ENCODE measurements at regions not wholly inside any gene's neighbourhood (a gene's known extent, or its start where the extent isn't known, plus 50 kb on each side); places are given as distances from the start of the nearest gene placed in this dataset.

- no peak for DNase-seq (ENCODE audit: low read depth, low spot score)
- H3K4me3 ChIP-seq (ENCODE audit: low read depth, low read length) = no peak overlapping the region
- no peak for TF ChIP-seq CTCF (IDR thresholded peaks at IDR 0.05; ENCODE audit: low read depth, low read length)
- in situ Hi-C loops (cut with HindIII; ENCODE audit: low sequenced_read_pairs) = no loop called here
Observed at GRCh38 chr19:28307963-28308362, 905.0 kb downstream of the UQCRFS1 start.

DNA sequence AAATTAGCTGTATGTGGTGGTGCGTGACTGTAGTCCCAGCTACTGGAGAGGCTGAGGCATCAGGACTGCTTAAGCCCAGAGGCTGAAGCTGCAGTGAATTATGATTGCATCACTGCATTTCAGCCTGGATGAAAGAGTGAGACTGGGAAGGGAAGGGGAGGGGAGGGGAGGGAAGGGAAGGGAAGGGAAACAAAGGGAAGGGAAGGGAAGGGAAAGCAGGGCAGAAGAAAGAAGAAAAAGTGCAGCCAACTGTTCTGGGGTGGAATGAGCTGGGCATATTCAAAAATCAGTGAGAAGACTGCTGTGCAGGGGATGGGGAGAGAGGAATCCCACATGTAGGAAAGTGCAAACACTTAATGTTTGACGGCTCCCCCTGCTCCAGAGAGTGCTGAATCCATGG lies 905.5 kb downstream of the UQCRFS1 start:
- in situ Hi-C loops (cut with HindIII; ENCODE audit: low sequenced_read_pairs) = no loop called here
- no peak for TF ChIP-seq CTCF (IDR thresholded peaks at IDR 0.05; ENCODE audit: low read depth, low read length)
- H3K4me3 ChIP-seq (ENCODE audit: low read depth, low read length) = no peak overlapping the region
- no peak for DNase-seq (ENCODE audit: low read depth, low spot score)

DNA sequence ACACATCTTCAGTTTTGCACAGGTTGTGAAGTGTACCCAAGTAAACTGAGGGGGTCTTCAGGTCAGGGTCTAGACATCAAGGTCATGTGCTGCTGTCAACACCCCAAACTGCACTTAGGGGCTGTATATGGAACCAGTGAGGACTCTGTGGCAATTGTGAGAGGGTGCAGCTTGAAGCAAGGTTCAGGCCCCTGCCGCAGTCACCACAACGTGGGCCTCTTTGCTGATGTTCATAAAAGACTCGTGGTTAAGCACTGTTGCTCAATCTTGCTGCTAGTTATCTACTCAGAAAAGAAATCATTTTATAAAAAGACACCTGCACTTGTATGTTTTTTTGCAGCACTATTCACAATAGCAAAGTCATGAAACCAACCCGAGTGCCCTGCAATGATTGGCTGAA lies 907.4 kb downstream of the UQCRFS1 start:
- no peak for DNase-seq (ENCODE audit: low read depth, low spot score)
- no peak for TF ChIP-seq CTCF (IDR thresholded peaks at IDR 0.05; ENCODE audit: low read depth, low read length)
- H3K4me3 ChIP-seq (ENCODE audit: low read depth, low read length) = no peak overlapping the region
- in situ Hi-C loops (cut with HindIII; ENCODE audit: low sequenced_read_pairs) = no loop called here

- in situ Hi-C loops (cut with HindIII; ENCODE audit: low sequenced_read_pairs) = no loop called here
- TF ChIP-seq CTCF (IDR thresholded peaks at IDR 0.05; ENCODE audit: low read depth, low read length) = no peak
- no peak overlapping the region for H3K4me3 ChIP-seq (ENCODE audit: low read depth, low read length)
- no peak for DNase-seq (ENCODE audit: low read depth, low spot score)
Observed at GRCh38 chr19:28303502-28303901, 909.4 kb downstream of the UQCRFS1 start.

GRCh38 chr19:28301961-28302360 lies 911.0 kb downstream of the UQCRFS1 start:
- in situ Hi-C loops (cut with HindIII; ENCODE audit: low sequenced_read_pairs) = no loop called here
- no peak overlapping the region for H3K4me3 ChIP-seq (ENCODE audit: low read depth, low read length)
- no peak for DNase-seq (ENCODE audit: low read depth, low spot score)
- TF ChIP-seq CTCF (IDR thresholded peaks at IDR 0.05; ENCODE audit: low read depth, low read length) = no peak

DNA sequence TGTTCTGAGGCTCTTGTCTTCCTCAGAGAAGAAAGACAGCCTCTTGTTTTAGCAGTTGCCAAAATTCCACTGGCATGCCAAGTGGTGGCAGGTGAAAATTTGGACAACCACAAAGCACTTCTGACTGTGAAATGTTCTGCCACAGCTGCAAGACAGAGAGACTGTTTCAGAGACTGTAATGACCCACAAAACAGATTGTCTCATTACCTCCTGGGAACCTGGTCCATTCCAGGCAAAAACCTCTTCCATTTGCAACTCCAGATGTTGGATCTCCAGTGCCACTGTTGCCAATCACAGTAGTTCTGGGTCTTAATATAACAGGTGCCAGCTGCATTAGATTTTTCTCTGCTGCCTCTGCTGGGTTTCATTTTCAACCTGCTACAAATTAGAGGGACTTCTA lies 911.5 kb downstream of the UQCRFS1 start:
- TF ChIP-seq CTCF (IDR thresholded peaks at IDR 0.05; ENCODE audit: low read depth, low read length) = no peak
- DNase-seq (ENCODE audit: low read depth, low spot score) = no peak
- H3K4me3 ChIP-seq (ENCODE audit: low read depth, low read length) = no peak overlapping the region
- in situ Hi-C loops (cut with HindIII; ENCODE audit: low sequenced_read_pairs) = no loop called here

DNA sequence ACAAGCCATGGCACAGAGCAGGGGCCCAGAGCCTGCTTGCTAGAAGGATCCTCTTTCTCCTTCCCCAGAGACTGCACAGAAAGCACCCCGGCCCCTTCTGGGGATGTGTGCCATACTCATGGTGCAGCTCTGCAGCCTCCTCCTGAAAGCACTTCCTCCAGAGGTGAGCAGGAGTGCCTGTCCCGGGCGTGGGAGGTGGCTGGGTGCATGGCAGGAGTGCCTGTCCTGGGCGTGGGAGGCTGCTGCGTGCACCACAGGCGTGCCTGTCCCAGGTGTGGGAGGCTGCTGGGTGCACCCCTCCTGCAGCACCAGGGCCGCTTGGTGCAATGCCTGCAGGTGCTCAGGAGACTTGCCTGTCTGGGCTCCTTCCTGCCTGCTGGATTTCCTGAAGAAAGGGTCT lies 913.3 kb downstream of the UQCRFS1 start:
- in situ Hi-C loops (cut with HindIII; ENCODE audit: low sequenced_read_pairs) = no loop called here
- H3K4me3 ChIP-seq (ENCODE audit: low read depth, low read length) = no peak overlapping the region
- no peak for DNase-seq (ENCODE audit: low read depth, low spot score)
- no peak for TF ChIP-seq CTCF (IDR thresholded peaks at IDR 0.05; ENCODE audit: low read depth, low read length)

Data from astrocyte of the spinal cord (primary cell).